ENCODE measurements at regions not wholly inside any gene's neighbourhood (a gene's known extent, or its start where the extent isn't known, plus 50 kb on each side); places are given as distances from the start of the nearest gene placed in this dataset.

GRCh38 chr10:22816298-22816653 lies 101.9 kb upstream of the PIP4K2A start (continued):
- TF ChIP-seq ZNF584 (CRISPR knock-in tag; IDR thresholded peaks at IDR 0.05; ENCODE audit: low read depth) (peak; percentile 82; the same call in 1 of the 2 replicates), ZNF696 (CRISPR knock-in tag; conservative IDR thresholded peaks at IDR 0.05) (no peak), ZNF316 (IDR thresholded peaks at IDR 0.05) (peak; percentile 89), ZNF12 (CRISPR knock-in tag; IDR thresholded peaks at IDR 0.05) (no peak), SRSF3 (IDR thresholded peaks at IDR 0.05; ENCODE audit: insufficient read depth, low read length) (no peak), RCOR1 (IDR thresholded peaks at IDR 0.05; ENCODE audit: borderline replicate concordance in 1 of 2, low read depth in 2 of 2, low read length in 2 of 2) (0 out of 4 replicates have a peak, but pooled peaks of 1 of the 2 experiments have one; percentile 13), GABPB1 (CRISPR knock-in tag; IDR thresholded peaks at IDR 0.05) (no peak), FOXK2 (conservative IDR thresholded peaks at IDR 0.05 in 1 of 2, IDR thresholded peaks at IDR 0.05 in 1 of 2; ENCODE audit: low read depth in 2 of 2) (0 out of 4 replicates have a peak, but pooled peaks of 1 of the 2 experiments have one; percentile 17), FOXJ2 (tag; IDR thresholded peaks at IDR 0.05) (no peak; the same call in 1 of the 2 replicates), HMBOX1 (IDR thresholded peaks at IDR 0.05) (no peak), BRCA1 (IDR thresholded peaks at IDR 0.05) (no peak), BRCA1 (CRISPR knock-in tag; IDR thresholded peaks at IDR 0.05) (no peak)
